ENCODE measurements at regions not wholly inside any gene's neighbourhood (a gene's known extent, or its start where the extent isn't known, plus 50 kb on each side); places are given as distances from the start of the nearest gene placed in this dataset.

DNA sequence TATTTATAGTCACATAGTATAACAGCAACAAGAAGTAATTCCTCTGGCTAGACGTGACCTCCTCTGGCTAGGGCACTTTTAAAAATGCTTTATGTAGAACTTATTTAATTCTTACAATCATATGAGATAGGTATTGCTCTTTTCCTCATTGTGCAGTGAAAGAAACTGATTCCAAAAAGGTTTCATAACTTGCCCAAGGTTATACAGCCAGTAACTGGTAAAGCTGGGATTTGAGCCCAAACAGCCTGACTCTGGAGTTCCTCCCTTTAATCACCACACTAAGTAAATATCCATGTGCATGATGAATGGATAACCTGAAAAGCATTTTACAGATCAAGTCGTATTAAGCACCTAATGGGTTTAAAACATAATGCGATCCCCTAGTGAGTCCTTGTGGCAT, 214.6 kb downstream of the PRL start:
- no peak for TF ChIP-seq CTCF (IDR thresholded peaks at IDR 0.05)
- TF ChIP-seq EP300 (IDR thresholded peaks at IDR 0.05): no peak
- TF ChIP-seq POLR2A (IDR thresholded peaks at IDR 0.05): no peak

Data from suprapubic skin (tissue), 3 donors.